ENCODE measurements at regions not wholly inside any gene's neighbourhood (a gene's known extent, or its start where the extent isn't known, plus 50 kb on each side); places are given as distances from the start of the nearest gene placed in this dataset.

DNA sequence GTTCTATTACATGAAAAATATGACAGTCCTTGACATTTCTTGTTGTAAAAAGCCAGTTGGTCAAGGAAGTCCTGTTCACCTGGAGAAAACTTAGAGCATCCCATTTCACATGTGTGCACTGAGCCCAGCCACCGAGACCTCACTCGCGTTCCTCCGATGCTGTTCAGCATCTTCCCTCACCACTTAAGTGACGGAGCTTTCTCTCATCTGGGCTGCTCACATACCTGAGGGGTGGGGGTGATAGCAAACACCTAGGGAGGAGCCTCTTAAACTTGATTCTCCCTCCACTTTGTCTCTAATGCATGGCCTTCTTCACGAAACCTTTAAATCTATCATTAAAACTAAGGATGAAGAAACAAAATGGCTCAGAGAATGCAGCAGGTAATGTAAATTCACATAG lies 950.2 kb downstream of the GATA3 start:
- no peak overlapping the region for H3K27ac ChIP-seq (ENCODE audit: control insufficient read depth, insufficient read depth)
- H3K4me2 ChIP-seq (ENCODE audit: control insufficient read depth, insufficient read depth), result no peak overlapping the region
- CTCF ChIA-PET, result no interaction called here
- DNase-seq (ENCODE audit: low read depth, low spot score), result no peak
- no peak overlapping the region for H3K4me3 ChIP-seq
- TF ChIP-seq NRF1 (conservative IDR thresholded peaks at IDR 0.05; ENCODE audit: low read depth, low read length) (no peak), SREBF1 (IDR thresholded peaks at IDR 0.05; ENCODE audit: low read length) (no peak)
- RAD21 ChIA-PET (ENCODE audit: unreplicated experiment), result no interaction called here
- intact Hi-C loops (cut with micrococcal nuclease; ENCODE audit: unreplicated experiment), result no loop called here
- no peaks in the 10 kb centered on the region for H3K79me2 ChIP-seq (ENCODE audit: control insufficient read depth, insufficient read depth, low read length)
- no peaks in the 10 kb centered on the region for H3K27me3 ChIP-seq (replicated peaks in 1 of 2; ENCODE audit: control insufficient read depth in 2 of 2, insufficient read depth in 2 of 2, low read length in 1 of 2)
- H2AFZ ChIP-seq (ENCODE audit: control insufficient read depth, low read depth, low read length), result no peak overlapping the region
- no peak overlapping the region for H3K9ac ChIP-seq (ENCODE audit: control insufficient read depth, insufficient read depth, low read length)
- no peak for ATAC-seq
- H4K20me1 ChIP-seq (ENCODE audit: control insufficient read depth, insufficient read depth), result no peaks in the 10 kb centered on the region
- BruUV-seq (replicated peaks), result no TSS peak
- FAIRE-seq, result no peak
- H3K4me1 ChIP-seq (ENCODE audit: control insufficient read depth, insufficient read depth, low read length), result no peaks in the 10 kb centered on the region
- H3K9me3 ChIP-seq (replicated peaks; ENCODE audit: control insufficient read depth, insufficient read depth, low read length), result no peaks in the 10 kb centered on the region
- no peaks in the 10 kb centered on the region for H3K36me3 ChIP-seq (ENCODE audit: control insufficient read depth in 2 of 2, insufficient read depth in 2 of 2, low read length in 1 of 2)
- SMC1A ChIA-PET (ENCODE audit: uncharacterized antibody, unreplicated experiment), result no interaction called here
- POLR2A ChIA-PET, result no interaction called here
- in situ Hi-C loops (cut with MboI), result no loop called here
- 76% methylated on average over 6 of the region's 6 CpGs for WGBS (ENCODE audit: insufficient coverage, insufficient replicate concordance, low lambda C conversion rate, missing lambda C conversion rate)

DNA sequence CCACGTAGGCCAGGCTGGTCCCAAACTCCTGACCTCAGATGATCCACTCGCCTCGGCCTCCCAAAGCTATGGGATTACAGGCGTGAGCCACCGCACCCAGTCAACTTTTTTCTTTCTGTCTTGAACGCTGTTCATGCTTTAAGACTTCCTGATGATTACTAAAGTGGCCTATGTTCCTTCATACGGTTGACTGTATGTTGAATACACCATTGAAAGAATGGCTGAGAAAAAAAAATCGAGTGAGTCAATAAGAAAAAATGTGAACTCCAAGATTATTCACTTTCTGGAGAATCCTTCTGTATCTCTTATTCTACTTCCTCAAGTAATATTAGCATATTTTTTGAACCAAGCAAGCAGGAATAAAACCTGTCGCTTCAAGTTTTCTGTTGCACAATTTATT lies 955.0 kb downstream of the GATA3 start:
- intact Hi-C loops (cut with micrococcal nuclease; ENCODE audit: unreplicated experiment), result no loop called here
- Histone ChIP-seq H3K9me3 (replicated peaks; ENCODE audit: control insufficient read depth, insufficient read depth, low read length) (no peaks in the 10 kb centered on the region), H3K4me2 (ENCODE audit: control insufficient read depth, insufficient read depth) (no peak overlapping the region), H3K9ac (ENCODE audit: control insufficient read depth, insufficient read depth, low read length) (no peak overlapping the region), H2AFZ (ENCODE audit: control insufficient read depth, low read depth, low read length) (no peak overlapping the region), H3K36me3 (ENCODE audit: control insufficient read depth in 2 of 2, insufficient read depth in 2 of 2, low read length in 1 of 2) (no peaks in the 10 kb centered on the region), H3K4me1 (ENCODE audit: control insufficient read depth, insufficient read depth, low read length) (no peaks in the 10 kb centered on the region), H4K20me1 (ENCODE audit: control insufficient read depth, insufficient read depth) (no peaks in the 10 kb centered on the region), H3K79me2 (ENCODE audit: control insufficient read depth, insufficient read depth, low read length) (no peaks in the 10 kb centered on the region), H3K27me3 (replicated peaks in 1 of 2; ENCODE audit: control insufficient read depth in 2 of 2, insufficient read depth in 2 of 2, low read length in 1 of 2) (no peaks in the 10 kb centered on the region), H3K27ac (ENCODE audit: control insufficient read depth, insufficient read depth) (no peak overlapping the region), H3K4me3 (no peak overlapping the region)
- 33% methylated on average over 9 of the region's 9 CpGs for WGBS (ENCODE audit: insufficient coverage, insufficient replicate concordance, low lambda C conversion rate, missing lambda C conversion rate)
- SMC1A ChIA-PET (ENCODE audit: uncharacterized antibody, unreplicated experiment), result no interaction called here
- no peak for TF ChIP-seq ZNF274 (IDR thresholded peaks at IDR 0.05; ENCODE audit: insufficient read depth, insufficient read length)
- no peak for TF ChIP-seq LARP7 (IDR thresholded peaks at IDR 0.05)
- TF ChIP-seq HDAC2 (IDR thresholded peaks at IDR 0.05), result no peak
- no peak for TF ChIP-seq TARDBP (IDR thresholded peaks at IDR 0.05; ENCODE audit: borderline replicate concordance)
- TF ChIP-seq FOS (IDR thresholded peaks at IDR 0.05; ENCODE audit: borderline replicate concordance, extremely low read depth, insufficient read length), result no peak
- no peak for TF ChIP-seq KDM1A (IDR thresholded peaks at IDR 0.05; ENCODE audit: borderline replicate concordance)
- TF ChIP-seq SRF (IDR thresholded peaks at IDR 0.05; ENCODE audit: low read depth in 2 of 2, low read length in 2 of 2), result no peak
- CTCF ChIA-PET, result no interaction called here
- in situ Hi-C loops (cut with MboI), result no loop called here
- no peak for FAIRE-seq
- no TSS peak for BruUV-seq (replicated peaks)
- DNase-seq (ENCODE audit: low read depth, low spot score), result no peak
- RAD21 ChIA-PET (ENCODE audit: unreplicated experiment), result no interaction called here
- POLR2A ChIA-PET, result no interaction called here
- no peak for ATAC-seq
